Islet precursor cell (in vitro differentiated cells): ENCODE measurements at regions not wholly inside any gene's neighbourhood (a gene's known extent, or its start where the extent isn't known, plus 50 kb on each side); places are given as distances from the start of the nearest gene placed in this dataset.

Experiments used
- DNase-seq: peaks from one replicate; pipeline ENCODE4 v3.0.0-alpha.2; 2018

DNA sequence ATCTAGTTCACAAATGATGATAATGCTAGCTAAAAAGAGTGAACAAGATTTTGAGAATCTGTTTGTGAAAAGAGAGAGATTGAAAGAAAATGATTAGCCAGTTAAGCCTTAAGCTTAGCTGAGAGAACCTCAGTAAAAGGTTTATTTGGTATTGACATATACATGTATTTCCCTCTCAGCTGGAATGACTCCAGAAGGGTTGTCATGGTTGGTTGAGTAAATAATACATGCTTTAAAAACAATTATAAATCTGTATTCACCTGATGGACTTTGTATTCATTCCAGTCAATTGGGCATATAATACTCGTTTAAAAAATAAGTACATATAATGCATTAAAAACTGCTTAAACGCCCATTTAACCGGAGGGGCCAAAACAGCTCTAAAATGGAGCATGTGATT is 181.4 kb downstream of the GRB14 start:
- no peak for DNase-seq

DNA sequence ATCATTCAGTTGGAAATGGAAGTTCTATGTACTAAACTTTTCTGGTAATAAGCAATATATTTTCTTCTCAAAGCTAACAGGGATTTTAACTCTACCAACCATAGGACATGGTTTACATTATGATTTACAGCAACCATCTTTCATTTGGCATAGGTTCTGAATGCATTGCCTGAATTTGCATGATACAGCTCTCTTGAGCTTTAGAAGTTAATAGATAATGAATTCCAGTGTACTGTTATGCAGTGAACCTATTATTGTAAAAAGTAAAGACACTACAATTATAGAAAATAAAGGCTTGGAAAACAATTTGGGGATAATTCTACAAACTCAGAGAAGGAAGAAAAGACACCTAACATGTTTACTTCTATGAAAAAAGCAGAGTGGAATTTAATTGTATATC is 182.0 kb downstream of the GRB14 start:
- DNase-seq, result no peak

DNA sequence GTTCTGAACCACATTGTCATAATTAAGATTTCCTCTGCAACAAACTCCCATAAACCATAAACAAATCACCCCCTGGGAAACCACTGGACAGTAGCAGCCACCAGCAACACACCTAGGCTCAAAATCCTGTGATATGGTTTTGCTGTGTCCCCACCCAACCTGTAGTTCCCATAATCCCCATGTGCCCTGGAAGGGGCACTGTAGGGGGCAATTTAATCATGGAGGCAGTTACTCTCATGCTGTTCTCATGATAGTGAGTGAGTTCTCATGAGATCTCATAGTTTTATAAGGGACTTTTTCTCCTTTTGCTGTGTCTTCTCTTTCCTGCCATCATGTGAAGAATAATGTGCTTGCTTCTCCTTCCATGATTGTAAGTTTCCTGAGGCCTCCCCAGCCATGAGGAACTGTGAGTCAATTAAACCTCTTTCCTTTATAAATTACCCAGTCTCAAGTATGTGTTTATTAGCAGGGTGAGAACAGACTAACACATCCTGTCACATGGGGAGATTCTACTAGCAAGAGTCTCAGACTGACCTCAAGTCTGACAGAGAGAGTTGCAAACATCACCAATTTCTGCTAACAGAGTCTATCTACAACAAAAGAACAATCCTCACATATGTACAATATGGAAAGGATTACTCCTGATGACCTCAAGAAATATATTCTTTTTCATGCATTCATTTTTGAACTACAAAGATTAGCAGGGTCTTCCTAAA is 182.6 kb downstream of the GRB14 start:
- DNase-seq, result no peak

DNA sequence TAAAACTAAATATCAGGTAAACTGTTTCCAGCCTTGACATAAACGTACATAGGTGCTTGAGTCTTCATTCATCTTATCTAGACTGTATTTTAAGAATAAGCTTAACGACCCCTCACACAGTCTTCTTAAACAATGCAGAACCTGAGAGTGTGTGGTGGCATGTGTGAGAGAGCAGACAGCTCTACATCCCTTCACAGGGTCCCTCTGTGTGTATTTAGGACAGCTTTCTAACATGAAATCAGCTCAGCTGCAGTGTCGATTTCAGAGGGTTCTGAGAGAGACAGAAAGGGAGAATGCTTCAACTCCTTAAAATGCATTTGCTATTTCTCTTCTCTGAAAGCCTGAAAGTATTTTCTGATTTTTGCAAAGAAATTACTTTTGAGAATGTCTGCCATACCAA is 185.2 kb downstream of the GRB14 start:
- no peak for DNase-seq

DNA sequence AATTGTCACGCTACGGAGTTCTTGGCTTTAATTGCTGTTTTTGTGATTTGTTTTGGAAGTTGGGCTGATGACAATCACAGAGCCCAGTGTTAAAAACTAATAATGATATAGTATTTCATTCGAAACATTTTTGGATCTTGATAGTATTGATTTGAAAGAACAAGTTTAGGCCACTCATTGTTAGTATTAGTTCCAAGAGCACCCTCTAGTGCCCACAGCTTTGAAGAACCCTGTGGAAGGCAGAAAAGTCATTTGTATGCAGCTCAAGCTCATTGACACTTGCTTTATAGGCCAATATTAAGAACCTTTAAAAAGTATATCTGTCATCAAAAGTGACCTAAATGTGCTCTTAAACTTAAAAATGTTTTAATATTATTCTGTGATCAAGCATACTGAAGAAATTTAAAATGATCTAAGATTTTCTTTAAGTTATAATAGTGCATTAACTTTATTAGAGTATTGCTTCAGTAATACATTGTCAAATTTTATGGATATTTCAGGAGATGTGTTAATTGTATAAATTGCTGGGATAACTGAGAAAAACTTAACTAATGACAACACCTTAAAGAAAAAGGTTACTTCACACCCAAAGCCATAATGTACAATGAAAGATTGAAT is 191.0 kb downstream of the GRB14 start:
- DNase-seq, result peak; percentile 57

DNA sequence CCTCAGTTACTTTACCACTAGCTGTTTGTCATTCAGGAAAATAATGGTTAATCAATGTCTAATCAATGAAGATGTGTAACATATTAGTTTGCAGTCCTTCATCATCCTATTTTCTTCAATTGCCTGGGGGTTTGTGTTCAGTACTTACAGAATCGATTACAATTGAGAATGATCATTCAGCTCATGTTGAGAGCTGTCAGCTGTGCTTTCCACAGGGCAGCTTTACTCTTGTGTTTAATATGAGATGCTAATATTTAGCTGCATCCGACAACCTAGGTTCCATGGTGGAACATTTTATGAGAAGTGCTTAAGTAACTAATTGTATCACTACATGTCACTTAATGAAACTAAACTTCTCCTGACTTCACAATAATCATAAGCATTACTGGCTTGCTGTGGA is 191.9 kb downstream of the GRB14 start:
- no peak for DNase-seq

DNA sequence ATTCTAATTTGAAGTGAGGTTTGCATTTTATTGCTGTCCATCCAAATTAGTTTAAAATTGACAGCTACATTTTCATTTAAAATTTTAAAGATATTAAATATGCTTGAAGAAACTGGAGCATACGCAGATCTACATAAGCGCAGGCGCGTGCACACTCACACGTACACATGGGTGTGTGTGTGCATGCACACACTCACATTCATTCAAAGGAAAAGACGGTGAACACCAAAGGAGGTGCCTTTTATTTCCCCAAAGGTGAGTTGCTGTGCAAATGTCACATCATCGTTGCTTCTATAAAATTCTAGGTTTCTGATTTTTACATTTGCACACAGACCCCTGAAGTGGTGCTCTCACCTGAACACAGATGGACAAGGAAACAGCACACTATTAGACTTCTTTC is 194.2 kb downstream of the GRB14 start:
- DNase-seq, result no peak

DNA sequence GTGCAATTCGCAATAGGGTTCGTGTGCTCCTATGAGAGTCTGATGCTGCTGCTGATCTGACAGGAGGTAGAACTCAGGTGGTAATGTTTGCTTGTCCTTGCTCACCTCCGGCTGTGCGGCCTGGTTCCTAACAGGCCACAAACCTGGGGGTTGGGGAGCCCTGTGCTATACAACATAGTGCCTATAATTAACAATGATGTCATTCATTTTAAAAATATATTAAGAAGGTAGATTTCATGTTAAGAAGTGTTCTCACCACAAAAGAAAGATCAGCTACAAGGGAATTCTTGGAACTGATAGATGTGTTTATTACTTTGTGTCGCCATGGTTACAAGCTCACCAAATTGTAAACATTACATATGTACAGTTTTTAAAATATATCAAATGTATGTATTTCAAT is 200.5 kb downstream of the GRB14 start:
- no peak for DNase-seq

DNA sequence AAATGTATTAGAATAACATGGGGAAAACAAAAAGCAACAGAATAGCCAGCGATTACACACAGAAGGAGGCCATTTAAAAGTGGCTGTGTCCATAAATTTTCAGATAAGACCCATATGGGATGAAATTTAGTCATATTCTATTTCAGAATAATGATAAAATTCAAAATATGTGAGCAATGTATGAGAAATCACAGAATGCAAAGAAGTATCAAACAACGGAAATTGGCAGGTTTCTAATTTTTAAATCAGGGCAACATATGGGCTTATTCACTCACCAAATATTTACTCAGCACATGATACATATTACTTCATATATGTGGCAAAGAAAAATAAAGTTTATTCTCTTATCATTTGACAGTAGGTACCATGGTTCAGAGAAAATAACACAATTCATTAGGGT is 208.5 kb downstream of the GRB14 start:
- no peak for DNase-seq

DNA sequence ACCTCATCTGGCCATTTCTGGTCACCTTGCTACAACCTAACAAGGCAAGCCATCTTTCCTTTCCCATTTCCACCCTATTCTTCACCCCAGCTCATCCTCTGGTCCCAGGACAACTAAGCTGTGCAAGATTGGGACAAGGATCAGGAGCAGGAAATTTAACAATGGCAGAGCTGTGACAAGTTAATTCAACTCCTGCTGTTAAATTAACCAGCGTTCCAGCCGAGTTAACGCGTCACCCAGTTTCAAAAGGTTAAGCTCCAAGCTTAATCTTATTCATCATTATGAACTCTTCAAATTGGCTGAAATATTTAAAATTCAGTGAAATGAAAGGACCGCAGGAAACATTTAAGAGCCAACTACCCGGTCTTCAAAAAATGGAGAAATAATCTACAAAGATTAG is 231.9 kb downstream of the GRB14 start:
- no peak for DNase-seq

DNA sequence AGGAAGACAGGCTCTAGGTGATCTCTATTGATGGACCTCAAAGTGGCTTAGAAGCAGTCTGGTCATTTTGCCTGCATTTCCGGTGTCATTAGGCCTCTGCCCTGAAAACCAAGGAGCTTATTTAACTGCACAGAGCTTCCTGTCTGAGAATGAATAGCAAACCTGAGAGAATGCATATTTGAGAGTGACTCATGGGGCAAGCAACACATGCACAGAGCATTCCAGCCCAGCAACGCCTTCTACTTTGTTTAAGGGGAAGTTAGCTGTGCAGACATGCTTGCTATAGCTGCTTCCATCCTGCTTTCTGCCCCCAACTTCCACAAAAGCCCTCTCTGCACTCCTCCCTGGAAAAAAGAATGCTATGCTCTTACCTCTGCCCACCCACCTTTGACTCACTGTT is 232.8 kb downstream of the GRB14 start:
- peak; percentile 94 for DNase-seq

DNA sequence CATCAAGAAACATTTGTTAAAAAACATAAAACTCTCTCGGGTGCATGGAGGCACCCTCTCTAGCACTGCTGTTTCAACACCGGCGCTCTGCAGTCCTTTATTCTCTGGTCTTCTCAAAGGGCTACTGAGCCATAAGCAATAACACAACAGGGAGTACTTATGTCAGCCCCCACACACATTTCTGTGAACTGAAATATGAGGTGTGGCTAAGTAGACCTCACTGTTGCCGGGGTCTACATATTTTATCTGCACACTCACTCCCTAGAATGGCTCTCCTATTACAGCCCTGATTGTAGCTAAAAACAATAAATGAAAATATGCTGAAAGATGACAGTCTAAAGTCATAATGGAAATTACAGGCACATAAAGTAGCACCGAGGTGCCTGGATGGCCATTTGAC is 235.1 kb downstream of the GRB14 start:
- no peak for DNase-seq

DNA sequence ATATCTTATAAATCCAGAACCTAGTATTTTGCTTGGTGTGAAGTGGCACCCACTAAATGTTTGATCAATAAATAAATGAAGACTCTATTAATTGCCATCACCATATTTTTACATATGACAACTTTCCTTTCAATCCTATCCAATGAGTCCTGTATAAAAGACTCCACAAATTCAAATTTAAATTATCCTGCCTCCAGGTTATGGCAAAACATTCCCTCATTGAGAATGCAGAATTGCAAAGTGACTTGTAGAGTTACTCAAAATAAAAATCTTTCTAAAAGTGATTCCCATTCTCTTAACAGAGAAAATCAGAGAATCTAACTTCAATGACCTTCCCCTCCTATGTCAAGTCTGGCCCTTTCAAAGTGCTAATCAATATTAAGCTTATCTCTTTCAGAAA is 236.8 kb downstream of the GRB14 start:
- no peak for DNase-seq

DNA sequence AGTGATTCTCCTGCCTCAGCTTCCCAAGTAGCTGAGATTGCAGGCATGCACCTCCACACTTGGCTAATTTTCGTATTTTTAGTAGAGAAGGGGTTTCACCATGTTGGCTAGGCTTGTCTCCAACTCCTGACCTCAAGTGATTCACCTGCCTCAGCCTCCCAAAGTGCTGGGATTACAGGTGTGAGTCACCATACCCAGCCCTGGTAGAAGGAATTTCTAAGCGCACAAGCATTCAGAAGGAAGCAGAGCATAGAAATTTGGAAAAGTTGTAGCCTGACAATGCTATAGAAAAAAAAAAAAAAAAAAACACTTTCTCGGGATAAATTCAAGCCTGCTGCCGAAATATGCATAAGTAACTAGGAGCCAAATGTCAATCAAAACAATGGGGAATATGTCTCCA is 249.4 kb downstream of the GRB14 start:
- no peak for DNase-seq

DNA sequence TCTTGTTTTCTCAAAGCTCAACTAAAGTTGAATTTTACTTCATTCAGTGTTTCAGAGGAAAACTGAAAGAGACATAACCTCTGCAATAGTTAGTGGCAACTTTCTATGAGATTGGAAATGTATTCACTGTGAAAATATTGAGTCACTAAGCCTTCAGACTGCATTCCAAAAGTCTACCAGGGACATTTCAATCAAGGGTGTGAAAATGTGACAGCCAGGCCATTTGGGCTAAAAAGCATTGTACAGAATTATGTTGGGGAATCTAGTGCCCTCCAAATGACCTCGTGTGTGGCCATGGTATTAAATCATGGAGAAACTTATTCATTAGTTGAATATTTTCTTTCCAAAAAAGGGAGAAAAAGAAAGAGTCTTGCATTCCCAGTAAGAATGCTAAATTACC is 251.9 kb downstream of the GRB14 start:
- DNase-seq, result no peak

DNA sequence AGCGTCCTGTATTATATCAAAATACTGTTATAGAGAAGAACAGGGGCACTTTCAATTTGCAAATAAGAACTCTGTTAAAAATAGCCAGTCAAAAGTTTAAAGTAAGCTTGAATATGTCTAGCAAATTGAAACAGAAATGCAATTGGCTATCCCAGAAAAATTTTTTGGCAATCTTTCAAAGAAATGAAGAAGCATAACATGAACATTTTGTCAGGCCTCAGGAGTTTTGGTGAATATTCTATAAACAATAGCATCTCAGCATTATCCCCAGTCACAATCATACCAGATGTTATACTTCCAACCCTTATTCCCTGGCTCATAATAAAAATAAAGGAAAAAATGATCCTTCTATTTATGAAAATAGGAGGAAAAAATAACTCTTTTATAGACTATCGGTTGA is 252.4 kb downstream of the GRB14 start:
- no peak for DNase-seq

DNA sequence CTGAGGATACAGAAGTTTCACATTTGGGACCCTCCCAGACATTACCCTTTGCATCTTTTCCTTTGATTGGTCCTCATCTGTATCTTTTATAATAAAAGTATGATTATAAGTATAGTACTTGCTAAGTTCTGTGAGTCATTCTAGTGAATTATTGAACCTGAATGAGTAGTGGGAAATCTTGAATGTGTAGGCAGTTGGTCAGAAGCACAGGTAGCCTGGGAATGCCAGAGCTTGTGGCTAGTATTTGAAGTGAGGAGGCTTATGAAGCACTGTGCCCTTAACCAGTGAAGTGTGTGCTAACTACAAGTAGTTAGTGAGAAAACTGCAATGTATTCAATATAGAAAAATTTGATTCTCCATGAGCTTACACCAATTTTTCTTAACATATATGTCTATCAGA is 257.6 kb downstream of the GRB14 start:
- no peak for DNase-seq

DNA sequence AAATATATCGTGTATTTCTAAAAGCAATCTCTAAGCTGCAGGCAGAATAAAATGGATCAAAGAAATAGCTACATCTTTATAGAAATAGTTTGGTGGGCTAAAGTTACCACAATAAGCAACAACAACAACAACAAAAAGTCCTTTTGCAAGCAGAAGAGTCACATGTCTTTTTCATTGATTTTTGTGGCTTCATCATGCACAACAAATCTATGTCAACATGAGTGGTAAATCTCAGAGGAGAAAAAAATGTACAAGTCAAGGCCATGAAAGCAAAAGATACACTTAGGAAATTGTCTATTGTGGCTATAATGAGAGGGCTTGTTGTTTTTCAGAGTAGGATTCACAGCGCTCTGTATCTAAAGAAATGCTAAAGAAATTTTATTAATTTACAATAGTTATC is 269.7 kb downstream of the GRB14 start:
- no peak for DNase-seq

DNA sequence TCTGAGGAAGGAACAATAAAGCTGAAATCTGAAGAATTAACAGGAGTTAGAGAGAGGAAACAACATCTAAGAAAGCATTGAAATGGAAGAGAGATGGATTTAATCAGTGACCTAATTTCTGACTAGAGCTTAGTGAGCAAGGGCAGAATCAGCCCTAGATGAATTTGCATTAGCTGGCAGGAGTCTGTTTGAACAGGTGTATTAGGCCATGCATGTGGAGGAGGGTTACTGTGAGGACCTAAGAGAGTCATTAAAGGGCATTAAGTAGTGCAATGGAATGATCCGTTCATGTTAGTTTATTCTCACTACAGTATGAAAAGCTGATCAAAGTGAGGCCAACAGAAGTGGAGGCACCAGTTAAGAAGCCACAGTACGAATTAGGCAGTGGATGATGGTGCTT is 285.3 kb downstream of the GRB14 start:
- DNase-seq, result no peak

DNA sequence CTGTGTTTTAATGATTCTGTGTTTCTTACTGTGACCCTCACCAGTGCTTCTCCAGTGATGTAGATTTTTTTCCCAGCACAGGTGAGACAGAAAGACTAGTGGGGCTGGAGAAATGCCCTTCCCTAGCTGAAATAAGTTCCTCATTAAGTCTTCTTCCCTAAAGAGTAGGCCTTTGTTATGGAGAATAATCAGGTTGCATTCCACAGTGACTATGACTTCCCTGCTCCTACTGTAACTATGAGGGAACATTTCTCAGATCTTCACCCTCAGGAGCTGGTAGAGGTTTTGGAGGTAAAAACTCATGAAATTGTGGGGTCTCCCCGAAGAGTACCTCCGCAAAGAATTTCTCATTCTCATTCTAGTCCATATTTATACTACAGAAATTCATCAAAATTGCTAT is 286.2 kb downstream of the GRB14 start:
- no peak for DNase-seq

DNA sequence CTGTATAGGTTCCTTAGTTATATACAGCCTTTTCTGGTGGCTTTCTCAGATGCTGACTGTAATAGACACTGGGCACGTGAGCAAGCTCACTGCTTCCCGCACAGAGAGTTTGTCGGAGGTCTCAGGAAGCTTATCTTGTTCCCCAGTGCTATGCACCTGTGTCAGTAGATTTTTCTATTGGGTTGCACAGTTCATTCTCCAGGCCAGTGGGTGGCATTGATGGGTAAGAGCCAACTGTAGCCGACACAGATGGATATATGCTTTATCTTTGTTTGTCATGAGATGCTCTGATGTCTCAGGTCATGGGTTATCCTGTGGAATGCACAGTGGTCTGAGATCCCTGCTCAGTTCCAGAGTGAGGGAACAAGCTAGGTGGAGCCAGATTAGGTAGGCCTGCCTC is 293.0 kb downstream of the GRB14 start:
- DNase-seq, result no peak

DNA sequence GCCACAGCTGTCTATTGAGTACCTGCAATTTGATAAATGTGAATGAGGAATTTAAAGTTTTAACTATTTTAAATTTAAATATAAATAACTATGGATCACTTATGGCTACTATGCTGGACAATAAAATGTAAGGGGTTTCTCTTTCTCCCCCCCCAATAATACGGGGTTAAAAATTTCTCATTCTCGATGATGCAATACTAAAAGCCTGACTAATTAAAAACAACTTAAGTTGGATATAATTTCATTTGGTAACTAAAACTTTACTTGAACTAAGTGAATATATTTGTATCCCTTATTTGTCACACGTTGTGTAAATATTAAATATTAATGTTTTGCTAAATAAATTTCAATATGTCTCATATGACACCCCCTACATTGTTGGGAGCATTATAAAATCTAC is 297.3 kb downstream of the GRB14 start:
- DNase-seq, result no peak

DNA sequence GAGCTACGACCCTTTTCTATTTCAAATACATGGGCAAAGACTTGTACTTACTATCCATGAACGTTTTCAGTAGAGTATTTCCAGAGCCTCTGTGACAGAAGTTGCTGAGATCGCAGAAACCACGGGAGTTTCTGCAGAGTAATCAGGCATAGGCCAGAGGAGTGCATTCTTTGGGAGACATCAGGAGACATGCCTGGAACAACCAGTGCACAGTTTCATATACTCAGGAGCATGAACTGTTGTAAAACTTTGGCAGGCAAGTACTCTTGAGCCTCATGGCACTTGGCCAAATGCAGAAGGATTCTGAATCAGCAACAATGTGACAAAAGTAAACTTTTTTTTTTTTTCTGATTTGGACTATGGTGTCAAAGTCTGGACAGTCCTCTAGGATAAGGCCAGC is 307.1 kb downstream of the GRB14 start:
- DNase-seq, result peak; percentile 59

DNA sequence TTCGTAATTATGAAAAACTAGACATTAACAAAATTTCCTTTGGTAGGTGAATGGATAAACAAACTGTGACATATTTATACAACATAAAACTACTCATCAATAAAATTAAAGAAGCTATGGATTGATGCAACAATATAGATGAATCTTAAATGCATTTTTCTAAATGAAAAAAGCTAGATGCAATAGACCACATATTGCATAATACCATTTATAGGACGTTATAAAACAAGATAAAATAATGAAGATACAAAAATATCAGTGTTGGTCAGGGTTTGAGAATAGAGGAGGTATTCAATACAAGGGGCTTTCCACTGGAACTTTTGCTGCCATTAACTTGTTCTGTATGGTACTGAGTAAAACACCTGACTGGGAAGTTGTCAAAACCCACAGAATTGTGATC is 314.4 kb downstream of the GRB14 start:
- no peak for DNase-seq

DNA sequence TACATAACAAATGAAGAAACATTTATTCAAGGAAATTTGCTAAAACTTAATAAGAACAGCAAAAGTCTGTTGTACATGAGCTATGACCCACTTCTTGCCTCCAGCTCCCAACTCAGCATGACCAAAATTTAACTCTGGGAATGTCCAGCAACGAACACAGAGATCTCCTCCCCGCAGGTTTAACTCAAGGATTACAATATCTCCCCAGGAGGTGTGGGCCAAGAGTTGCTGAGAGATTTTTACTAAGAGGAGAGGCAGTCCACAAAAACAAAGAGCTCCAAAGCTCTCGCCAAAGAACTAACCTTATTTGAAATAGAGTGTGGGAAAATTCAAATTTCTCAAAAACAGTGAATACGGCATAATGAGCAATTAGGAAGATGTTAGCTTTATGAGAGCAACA is 318.5 kb downstream of the GRB14 start:
- DNase-seq, result no peak
